22Rv1 (cell line): ENCODE measurements at regions not wholly inside any gene's neighbourhood (a gene's known extent, or its start where the extent isn't known, plus 50 kb on each side); places are given as distances from the start of the nearest gene placed in this dataset.

Source experiments
- CTCF ChIP-seq: fragments of 450-650 bp; IDR thresholded peaks from 2 replicates; pipeline ENCODE4 v1.5.1; 2017; ENCODE audit warnings: mild to moderate bottlenecking
- ZFX ChIP-seq: fragments of 450-650 bp; IDR thresholded peaks from 2 replicates; pipeline ENCODE4 v1.6.1; 2017; ENCODE audit warnings: antibody characterized with exemption, borderline replicate concordance

- TF ChIP-seq CTCF (no peak), ZFX (no peak)
Observed at GRCh38 chr14:55739967-55740648, 160.1 kb downstream of the KTN1 start.
